Urinary bladder (tissue), 3 donors: ENCODE measurements at regions not wholly inside any gene's neighbourhood (a gene's known extent, or its start where the extent isn't known, plus 50 kb on each side); places are given as distances from the start of the nearest gene placed in this dataset.

Source experiments
- DNase-seq: peaks from one replicate; pipeline ENCODE4 v3.0.0-alpha.2; 2015; ENCODE audit errors: extremely low spot score
- H3K27ac ChIP-seq: one replicate; pipeline ENCODE4 v1.5.1; 2013; ENCODE audit warnings: low read depth, mild to moderate bottlenecking, moderate library complexity
- H3K36me3 ChIP-seq: one replicate; pipeline ENCODE4 v1.6.1; 2013; ENCODE audit warnings: mild to moderate bottlenecking, moderate library complexity; ENCODE audit not compliant: insufficient read depth
- H3K4me1 ChIP-seq: one replicate; pipeline ENCODE4 v1.6.1; 2013; ENCODE audit warnings: mild to moderate bottlenecking, moderate library complexity; ENCODE audit not compliant: insufficient read depth
- H3K4me3 ChIP-seq: one replicate; pipeline ENCODE4 v1.5.1; 2013; ENCODE audit warnings: low read depth, low read length
- WGBS: extraction: QIAGEN DNeasy Blood & Tissue Kit; methylation state at CpG from one replicate; pipeline ENCODE4 v1.1.7; 2013; 5-methylcytosine and 5-hydroxymethylcytosine counted together
- donor health status: healthy with polysubstance abuse.
- donor health status: healthy.

GRCh38 chr1:88180449-88181108, 503.5 kb upstream of the PKN2 start:
- 44% methylated on average over 8 of the region's 8 CpGs for WGBS
- Histone ChIP-seq H3K4me1 (no peaks in the 10 kb centered on the region), H3K27ac (no peak overlapping the region), H3K4me3 (no peak overlapping the region), H3K36me3 (no peaks in the 10 kb centered on the region)
- DNase-seq: no peak

- Histone ChIP-seq H3K4me1 (no peaks in the 10 kb centered on the region), H3K4me3 (no peak overlapping the region), H3K27ac (no peak overlapping the region), H3K36me3 (no peaks in the 10 kb centered on the region)
- no peak for DNase-seq
Observed at GRCh38 chr1:88186911-88187310, 497.2 kb upstream of the PKN2 start.

GRCh38 chr1:88188038-88188437, 496.0 kb upstream of the PKN2 start:
- no peak for DNase-seq
- H3K4me3 ChIP-seq: no peak overlapping the region
- H3K4me1 ChIP-seq: no peaks in the 10 kb centered on the region
- H3K36me3 ChIP-seq: no peaks in the 10 kb centered on the region
- no peak overlapping the region for H3K27ac ChIP-seq

DNA sequence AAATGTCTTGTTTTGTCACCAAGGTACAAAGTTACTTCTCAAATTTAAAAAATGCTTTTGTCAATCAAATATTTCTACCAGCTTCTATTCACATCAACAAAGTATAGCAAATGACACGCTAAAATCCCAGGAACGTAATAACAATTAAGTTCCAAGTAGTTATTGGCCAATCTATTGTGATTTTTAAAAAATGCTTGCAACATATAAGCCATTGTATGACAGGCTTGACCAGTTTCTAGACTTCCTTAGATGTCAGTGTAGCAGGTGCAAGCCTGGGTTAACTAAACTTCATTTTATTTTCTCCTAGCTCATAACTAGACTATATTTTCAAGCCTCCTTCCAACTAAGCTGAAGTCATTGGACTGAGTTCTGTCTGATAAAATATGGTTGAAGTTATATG, 494.5 kb upstream of the PKN2 start:
- DNase-seq: no peak
- H3K27ac ChIP-seq: no peak overlapping the region
- no peaks in the 10 kb centered on the region for H3K36me3 ChIP-seq
- H3K4me1 ChIP-seq: no peaks in the 10 kb centered on the region
- no peak overlapping the region for H3K4me3 ChIP-seq
- WGBS: 91% methylated on average over 2 of the region's 2 CpGs

DNA sequence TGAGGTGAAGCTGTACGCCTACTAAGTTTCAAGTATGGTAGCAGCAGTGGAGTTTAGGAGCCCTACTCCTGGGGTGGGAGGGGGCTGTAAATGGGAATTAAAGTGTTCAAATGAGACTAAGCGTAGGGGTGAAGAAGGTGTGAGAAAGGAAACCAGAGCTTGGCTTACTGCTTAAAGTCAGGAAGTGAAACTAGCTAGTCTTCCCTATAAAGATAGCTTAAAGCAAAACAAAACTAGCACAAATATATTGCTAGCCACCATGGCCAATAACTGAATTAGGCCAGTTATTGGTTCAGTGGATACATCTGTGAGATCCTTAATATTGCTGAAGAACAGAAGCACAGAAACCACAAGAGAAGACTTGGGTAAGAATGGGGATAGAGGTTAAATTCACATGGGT, 492.2 kb upstream of the PKN2 start:
- WGBS: 89% methylated on average over 2 of the region's 2 CpGs

GRCh38 chr1:88194542-88194941, 489.5 kb upstream of the PKN2 start:
- H3K27ac ChIP-seq: no peak overlapping the region
- 92% methylated on average over 1 of the region's 1 CpG for WGBS
- H3K4me3 ChIP-seq: no peak overlapping the region
- H3K4me1 ChIP-seq: no peaks in the 10 kb centered on the region
- H3K36me3 ChIP-seq: no peaks in the 10 kb centered on the region
- no peak for DNase-seq

More for the DNA sequence above, 492.2 kb upstream of the PKN2 start:
- no peaks in the 10 kb centered on the region for H3K36me3 ChIP-seq
- no peak overlapping the region for H3K27ac ChIP-seq
- H3K4me1 ChIP-seq: no peaks in the 10 kb centered on the region
- DNase-seq: no peak
- H3K4me3 ChIP-seq: no peak overlapping the region

GRCh38 chr1:88200545-88200944, 483.5 kb upstream of the PKN2 start:
- WGBS: 95% methylated on average over 3 of the region's 3 CpGs
- H3K36me3 ChIP-seq: no peaks in the 10 kb centered on the region
- no peak for DNase-seq
- no peak overlapping the region for H3K4me3 ChIP-seq
- H3K27ac ChIP-seq: no peak overlapping the region
- no peaks in the 10 kb centered on the region for H3K4me1 ChIP-seq

GRCh38 chr1:88204111-88204510, 480.0 kb upstream of the PKN2 start:
- no peak for DNase-seq
- Histone ChIP-seq H3K4me3 (no peak overlapping the region), H3K4me1 (no peaks in the 10 kb centered on the region), H3K27ac (no peak overlapping the region), H3K36me3 (no peaks in the 10 kb centered on the region)
- 61% methylated on average over 3 of the region's 3 CpGs for WGBS

GRCh38 chr1:88204612-88205167, 479.4 kb upstream of the PKN2 start:
- no peaks in the 10 kb centered on the region for H3K36me3 ChIP-seq
- DNase-seq: no peak
- 72% methylated on average over 1 of the region's 1 CpG for WGBS
- H3K4me3 ChIP-seq: no peak overlapping the region
- no peaks in the 10 kb centered on the region for H3K4me1 ChIP-seq
- no peak overlapping the region for H3K27ac ChIP-seq

DNA sequence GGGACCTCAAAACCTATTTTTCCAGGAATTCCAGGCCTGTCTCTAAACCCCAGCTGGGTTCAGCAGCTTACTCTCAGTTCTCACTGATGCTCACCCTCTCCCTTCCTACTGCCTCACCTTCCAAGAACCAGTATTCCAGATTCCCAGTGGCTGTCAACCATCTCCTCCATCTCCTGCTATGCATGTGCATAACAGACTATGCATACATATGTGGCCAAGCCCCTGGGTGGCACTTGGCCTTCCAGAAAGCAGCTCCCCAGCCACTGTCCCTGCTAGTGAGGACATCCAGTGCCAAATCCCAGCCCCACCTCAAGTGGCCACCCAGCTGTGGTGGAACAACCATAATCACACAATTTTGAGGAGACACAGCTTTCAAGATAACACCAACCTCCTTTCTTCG, 475.7 kb upstream of the PKN2 start:
- no peak for DNase-seq
- 67% methylated on average over 1 of the region's 1 CpG for WGBS
- Histone ChIP-seq H3K4me3 (no peak overlapping the region), H3K4me1 (no peaks in the 10 kb centered on the region), H3K36me3 (no peaks in the 10 kb centered on the region), H3K27ac (no peak overlapping the region)

DNA sequence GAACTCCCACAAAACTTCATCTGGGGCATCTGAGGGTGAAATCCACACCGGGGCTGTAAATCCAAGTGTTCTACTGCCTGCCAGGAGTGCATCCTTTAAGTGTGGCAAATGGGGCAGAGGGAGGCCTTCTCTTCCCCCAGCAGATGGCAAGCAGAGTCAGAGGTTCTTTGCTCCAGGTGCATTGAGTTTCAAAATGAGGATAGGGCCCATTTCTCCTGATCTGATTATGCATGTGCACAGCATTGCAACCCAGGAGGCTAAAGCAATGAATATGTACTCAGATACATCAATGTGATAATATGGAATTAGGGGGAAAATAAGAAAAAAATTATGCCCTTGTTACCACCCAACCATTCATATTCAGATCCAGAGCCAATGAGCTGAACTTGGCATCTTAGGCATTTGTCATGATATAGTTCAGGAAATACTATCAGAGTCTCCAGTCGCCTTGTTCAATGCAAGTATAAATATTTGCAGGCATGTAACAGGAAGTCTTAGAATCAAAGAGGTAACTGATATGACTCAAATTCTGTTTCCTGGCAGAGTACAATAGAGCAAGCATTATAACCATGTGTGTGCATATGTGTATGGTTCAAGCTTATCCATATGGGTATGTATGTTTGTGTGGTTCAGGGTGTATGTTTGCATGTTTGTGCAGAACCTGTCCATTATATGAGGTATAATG, 473.8 kb upstream of the PKN2 start:
- H3K4me1 ChIP-seq: no peaks in the 10 kb centered on the region
- H3K36me3 ChIP-seq: no peaks in the 10 kb centered on the region
- WGBS: 66% methylated on average over 2 of the region's 2 CpGs
- H3K4me3 ChIP-seq: no peak overlapping the region
- DNase-seq: no peak
- no peak overlapping the region for H3K27ac ChIP-seq

DNA sequence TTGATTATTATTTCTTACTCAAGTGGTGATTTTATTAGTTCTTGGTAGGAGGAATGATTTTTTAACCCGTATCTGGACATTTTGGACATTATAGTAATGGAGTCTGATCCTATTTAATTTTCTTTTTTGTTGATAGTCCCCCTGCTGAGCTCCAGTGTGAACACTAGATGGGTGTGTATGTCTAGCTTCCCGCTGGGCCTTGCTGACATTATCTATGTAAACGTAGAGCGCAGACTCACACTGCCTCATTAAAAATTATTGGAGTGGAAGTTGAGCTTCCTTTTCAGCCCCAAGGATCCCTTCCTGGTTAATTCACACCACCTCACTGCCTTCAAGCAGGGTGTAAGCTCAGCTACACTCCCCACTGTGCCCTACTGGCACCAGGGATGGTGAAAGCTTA, 467.6 kb upstream of the PKN2 start:
- WGBS: 85% methylated on average over 4 of the region's 4 CpGs
- Histone ChIP-seq H3K4me3 (no peak overlapping the region), H3K27ac (no peak overlapping the region)

DNA sequence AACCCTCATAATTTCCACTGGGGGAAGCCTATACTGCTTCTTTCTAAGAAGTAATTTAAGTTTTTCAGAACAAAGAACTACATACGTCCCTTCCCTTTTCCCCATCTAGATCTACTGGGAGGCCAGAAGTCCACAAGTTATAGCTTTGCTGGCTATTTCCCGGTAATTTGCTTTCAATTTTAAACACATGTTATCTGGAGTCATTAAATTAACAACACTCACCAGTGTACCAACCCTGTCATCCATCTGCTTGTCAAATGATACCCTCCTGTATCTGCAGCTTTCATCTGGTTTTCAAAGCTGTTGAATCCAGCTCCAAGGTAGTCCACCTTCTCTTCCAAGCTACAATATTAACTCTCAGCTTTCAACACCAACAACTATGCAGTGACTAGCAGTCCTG, 466.7 kb upstream of the PKN2 start:
- Histone ChIP-seq H3K36me3 (no peaks in the 10 kb centered on the region), H3K4me1 (no peaks in the 10 kb centered on the region), H3K4me3 (no peak overlapping the region), H3K27ac (no peak overlapping the region)
- 62% methylated on average over 2 of the region's 2 CpGs for WGBS
- DNase-seq: no peak

More for the DNA sequence above, 467.6 kb upstream of the PKN2 start:
- Histone ChIP-seq H3K36me3 (no peaks in the 10 kb centered on the region), H3K4me1 (no peaks in the 10 kb centered on the region)
- DNase-seq: no peak

GRCh38 chr1:88219521-88219920, 464.6 kb upstream of the PKN2 start:
- Histone ChIP-seq H3K4me1 (no peaks in the 10 kb centered on the region), H3K36me3 (no peaks in the 10 kb centered on the region), H3K4me3 (no peak overlapping the region), H3K27ac (no peak overlapping the region)
- 97% methylated on average over 3 of the region's 3 CpGs for WGBS
- no peak for DNase-seq
